HTR-8/SVneo (cell line): ENCODE measurements at regions not wholly inside any gene's neighbourhood (a gene's known extent, or its start where the extent isn't known, plus 50 kb on each side); places are given as distances from the start of the nearest gene placed in this dataset.
"Not testable (repeated sequence)": the region's sequence is repeated elsewhere in the genome, so short reads cannot be mapped to it uniquely, and the experiment has no call there.

Source experiments
- DNase-seq: peaks from one replicate; pipeline ENCODE4 v3.0.0; 2011; ENCODE audit warnings: low spot score, mixed read lengths; ENCODE audit not compliant: insufficient read length
- FAIRE-seq: peaks from 2 replicates; lab custom pipeline; 2011; peaks lifted over from hg19 to GRCh38; lab: Jason Lieb, UNC

DNA sequence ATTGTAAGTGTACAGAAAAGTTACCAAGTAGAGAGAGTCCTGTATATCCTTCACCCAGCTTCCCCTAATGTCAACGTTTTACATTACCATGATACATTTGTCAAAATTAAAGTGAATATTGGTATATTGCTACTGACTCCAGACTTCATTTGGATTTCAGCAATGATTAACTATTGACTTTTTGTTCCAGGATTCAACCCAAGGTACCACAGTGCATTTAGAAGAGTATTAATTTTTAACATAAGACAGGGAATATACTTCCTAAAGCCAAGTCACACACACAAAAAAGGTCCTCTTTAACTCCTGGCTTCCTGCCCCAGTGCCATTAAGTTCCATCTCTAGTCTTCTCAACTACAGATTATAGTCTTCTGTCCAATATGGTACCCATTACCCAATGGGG is 75.5 kb upstream of the RBM19 start:
- DNase-seq: no peak
- no peak for FAIRE-seq

DNA sequence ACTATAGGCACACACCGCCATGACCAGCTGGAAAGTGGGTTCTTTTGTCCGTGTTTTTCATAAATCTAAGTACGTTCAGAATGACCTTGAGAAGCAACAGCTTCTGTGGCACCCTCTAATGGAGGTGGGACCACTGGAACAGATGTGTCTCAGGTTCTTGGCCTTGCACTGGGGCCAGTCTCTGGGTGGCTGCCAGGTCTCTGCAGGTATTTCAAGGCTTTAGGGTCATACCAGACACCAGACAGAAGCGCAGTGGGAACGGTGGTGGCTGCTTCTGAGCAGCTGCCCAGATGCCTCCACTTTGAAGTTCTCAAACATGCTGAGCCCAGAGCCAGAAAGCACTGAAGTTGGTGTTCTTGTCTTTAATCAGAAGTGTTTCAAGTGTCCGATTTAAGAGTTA is 75.0 kb upstream of the RBM19 start:
- no peak for FAIRE-seq

DNA sequence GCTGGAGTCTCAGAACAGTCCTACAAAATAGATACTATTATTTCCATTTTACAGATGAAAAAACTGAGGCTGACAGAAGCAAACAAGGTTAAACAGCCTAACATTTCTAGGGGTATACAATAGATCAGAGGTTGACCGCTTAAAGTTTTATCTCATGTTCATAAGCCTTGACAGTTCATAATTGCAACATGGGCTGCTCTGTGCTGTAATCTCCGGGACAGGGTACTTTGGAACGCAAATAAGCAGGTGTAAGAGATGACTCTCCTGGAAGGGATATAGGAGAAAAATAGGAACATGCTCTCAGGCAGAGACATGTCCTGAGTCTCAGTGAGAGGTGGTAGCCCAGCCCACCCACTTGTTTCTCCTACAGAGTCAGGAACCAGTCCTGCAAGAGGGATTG is 72.8 kb upstream of the RBM19 start:
- no peak for DNase-seq
- no peak for FAIRE-seq

More for the DNA sequence above, 75.0 kb upstream of the RBM19 start:
- DNase-seq: no peak

DNA sequence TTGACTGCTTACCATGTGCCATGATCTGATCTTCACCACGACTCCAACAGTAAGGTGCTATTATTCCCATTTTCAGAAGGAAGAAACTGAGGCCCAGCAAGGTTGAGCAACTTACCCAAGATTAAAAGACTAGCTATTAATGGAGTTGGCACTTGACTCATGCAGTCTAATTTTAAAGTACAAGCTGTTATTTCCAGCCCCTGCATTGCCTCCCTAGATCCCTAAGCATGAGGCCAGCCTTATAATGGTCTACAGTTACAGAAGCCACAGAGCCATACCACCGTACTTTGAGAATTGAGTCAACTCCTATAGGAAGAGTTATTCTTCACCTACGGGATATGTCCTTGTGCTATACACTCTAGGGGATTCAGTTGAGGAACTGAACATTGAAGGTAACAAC is 66.7 kb upstream of the RBM19 start:
- DNase-seq (no peak), FAIRE-seq (no peak)

DNA sequence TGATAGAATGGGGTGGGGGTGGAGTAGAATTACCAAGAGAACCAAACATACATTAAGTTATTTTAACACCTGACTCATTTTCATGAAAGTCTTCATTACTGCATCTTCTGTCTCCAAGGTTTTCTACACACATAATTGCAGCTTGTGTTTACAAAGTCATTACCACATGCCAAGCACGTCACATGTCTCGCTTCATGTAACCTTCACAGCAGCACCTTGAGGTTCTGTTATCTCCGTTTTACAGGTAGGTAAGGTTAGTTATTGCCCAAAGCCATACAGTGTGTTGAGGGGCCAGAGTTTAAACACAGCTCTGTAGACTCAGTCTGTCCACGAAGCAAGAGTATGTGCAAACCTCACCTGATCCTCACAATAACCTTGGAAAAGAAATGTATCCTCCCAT is 64.3 kb upstream of the RBM19 start:
- DNase-seq (no peak), FAIRE-seq (no peak)

DNA sequence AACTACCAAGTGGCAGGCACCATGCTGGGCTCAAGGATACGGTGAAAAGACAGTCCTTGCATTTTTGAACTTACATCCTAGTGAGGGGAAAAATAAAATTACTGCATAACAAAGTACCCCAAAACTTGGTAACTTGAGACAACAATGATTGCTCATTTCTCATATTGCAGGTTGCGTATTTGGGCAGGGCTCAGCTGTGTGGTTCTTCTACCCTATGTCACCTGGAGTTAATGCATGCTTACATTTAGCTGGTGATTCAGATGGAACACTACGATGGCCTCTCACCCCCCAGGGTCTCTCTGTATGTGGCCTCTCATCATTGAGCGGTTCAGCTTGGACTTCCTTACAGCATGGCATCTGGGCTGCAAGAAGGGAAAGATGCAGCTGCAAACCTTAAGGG is 60.7 kb upstream of the RBM19 start:
- DNase-seq (no peak), FAIRE-seq (no peak)

DNA sequence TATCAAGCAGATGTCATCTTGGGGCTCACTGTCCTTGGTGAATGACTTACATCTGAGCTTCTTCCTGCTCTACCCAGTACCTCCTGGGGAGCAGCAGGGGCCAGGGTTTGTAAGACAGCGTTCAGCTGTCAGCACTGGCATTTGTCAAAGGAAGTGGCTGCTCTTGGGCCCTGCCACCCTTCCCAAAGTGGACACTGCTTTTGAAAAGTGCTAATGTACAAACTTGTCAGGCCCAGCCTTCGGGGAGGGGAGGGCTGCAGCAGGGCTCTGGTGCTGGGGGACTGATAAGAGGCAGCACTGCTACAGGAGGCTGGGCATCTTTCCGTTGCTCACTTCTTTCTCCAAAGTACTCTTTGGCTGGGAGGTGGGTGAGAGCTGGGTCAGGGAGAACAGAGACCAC is 59.8 kb upstream of the RBM19 start:
- FAIRE-seq (no peak), DNase-seq (no peak)

DNA sequence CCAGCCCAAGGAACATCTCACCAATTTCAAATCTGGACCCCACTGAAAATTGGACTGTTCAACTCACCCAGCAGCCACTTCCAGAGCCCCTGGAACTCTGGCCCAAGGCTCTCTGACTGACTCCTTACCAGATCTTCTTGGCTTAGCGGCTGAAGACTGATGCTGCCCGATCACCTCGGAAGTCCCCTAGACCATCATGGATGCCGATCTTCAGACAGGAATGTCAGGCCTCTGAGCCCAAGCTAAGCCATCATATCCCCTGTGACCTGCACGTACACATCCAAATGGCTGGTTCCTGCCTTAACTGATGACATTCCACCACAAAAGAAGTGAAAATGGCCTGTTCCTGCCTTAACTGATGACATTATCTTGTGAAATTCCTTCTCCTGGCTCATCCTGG is 56.0 kb upstream of the RBM19 start:
- DNase-seq, FAIRE-seq: not testable (repeated sequence)

DNA sequence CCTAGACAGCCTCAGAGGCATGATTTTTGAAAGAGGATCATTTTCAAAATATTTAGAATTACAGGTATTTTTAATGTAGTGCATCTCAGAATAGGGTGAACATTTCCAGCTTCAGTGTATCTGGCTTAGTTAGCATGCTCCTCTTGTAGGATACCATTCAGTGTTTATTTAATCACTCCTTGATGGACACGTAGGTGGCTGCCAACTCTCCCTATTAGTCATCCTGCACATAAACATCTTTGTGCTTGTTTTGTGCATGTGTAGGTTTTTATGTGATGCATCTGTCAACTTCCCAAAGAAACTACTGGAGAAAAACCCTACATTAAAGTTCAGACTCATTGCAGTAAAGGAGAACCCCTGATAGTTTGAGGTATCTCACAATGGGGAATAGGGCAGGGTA is 52.5 kb upstream of the RBM19 start:
- DNase-seq (no peak), FAIRE-seq (no peak)
